Neuronal stem cell (in vitro differentiated cells): ENCODE measurements at regions not wholly inside any gene's neighbourhood (a gene's known extent, or its start where the extent isn't known, plus 50 kb on each side); places are given as distances from the start of the nearest gene placed in this dataset.

ENCODE experiments used
- DNase-seq: peaks from one replicate; pipeline ENCODE4 v3.0.0-alpha.2; 2013; ENCODE audit warnings: low spot score
- H2AFZ ChIP-seq: one replicate; pipeline ENCODE4 v1.6.1; 2013; ENCODE audit warnings: mild to moderate bottlenecking, low read length, inconsistent platforms
- H2AK5ac ChIP-seq: 2 replicates; pipeline ENCODE4 v1.6.1; 2013; ENCODE audit warnings: low read depth, mild to moderate bottlenecking, inconsistent platforms, low read length, moderate library complexity, mixed read lengths
- H2BK120ac ChIP-seq: 2 replicates; pipeline ENCODE4 v1.6.1; 2013; ENCODE audit warnings: low read depth, mild to moderate bottlenecking, inconsistent platforms, low read length, moderate library complexity, mixed read lengths
- H2BK12ac ChIP-seq: one replicate; pipeline ENCODE4 v1.6.1; 2013; ENCODE audit warnings: low read length, inconsistent platforms
- H2BK15ac ChIP-seq: 2 replicates; pipeline ENCODE4 v1.6.1; 2013; ENCODE audit warnings: mild to moderate bottlenecking, low read length, inconsistent platforms, mixed read lengths
- H2BK5ac ChIP-seq: one replicate; pipeline ENCODE4 v1.6.1; 2013; ENCODE audit warnings: inconsistent platforms, mild to moderate bottlenecking, low read length, moderate library complexity
- H3K14ac ChIP-seq: one replicate; pipeline ENCODE4 v1.6.1; 2013; ENCODE audit warnings: low read length, inconsistent platforms
- H3K18ac ChIP-seq: 2 replicates; pipeline ENCODE4 v1.6.1; 2013; ENCODE audit warnings: low read length, inconsistent platforms
- H3K23ac ChIP-seq: 2 replicates; pipeline ENCODE4 v1.6.1; 2013; ENCODE audit warnings: low read depth, mild to moderate bottlenecking, mixed read lengths, low read length, inconsistent platforms; ENCODE audit not compliant: poor library complexity
- H3K27ac ChIP-seq: replicated peaks from 3 replicates; pipeline ENCODE4 v1.5.1; 2013; ENCODE audit warnings: low read length, inconsistent platforms
- H3K27me3 ChIP-seq, 3 experiments: 2 replicates each; pipeline ENCODE4 v1.6.1; 2013; ENCODE audit warnings: low read length in 3 of 3, mild to moderate bottlenecking in 2 of 3, inconsistent platforms in 1 of 3, low read depth in 1 of 3, mixed read lengths in 1 of 3, moderate library complexity in 1 of 3; ENCODE audit not compliant: control insufficient read depth in 3 of 3, insufficient read depth in 3 of 3
- H3K36me3 ChIP-seq, 2 donors: replicated peaks in 1 of 2; 2 replicates each; pipeline ENCODE4 v1.6.1; 2013; ENCODE audit warnings: low read length in 2 of 2; ENCODE audit not compliant: control insufficient read depth in 2 of 2, insufficient read depth in 2 of 2
- H3K4ac ChIP-seq: 2 replicates; pipeline ENCODE4 v1.6.1; 2013; ENCODE audit warnings: inconsistent platforms, mild to moderate bottlenecking, low read length, moderate library complexity
- H3K4me1 ChIP-seq, 2 donors: 1 replicate in 1 of 2; 2 replicates in 1 of 2; pipeline ENCODE4 v1.6.1; 2013; ENCODE audit warnings: low read length in 2 of 2, low read depth in 1 of 2; ENCODE audit not compliant: control insufficient read depth in 2 of 2, insufficient read depth in 1 of 2
- H3K4me2 ChIP-seq: one replicate; pipeline ENCODE4 v1.6.1; 2013; ENCODE audit warnings: mild to moderate bottlenecking, low read length, inconsistent platforms; ENCODE audit not compliant: insufficient read depth, poor library complexity, severe bottlenecking
- H3K4me3 ChIP-seq, 2 donors: 2 replicates each; pipeline ENCODE4 v1.5.1; 2013; ENCODE audit warnings: low read length in 2 of 2, mild to moderate bottlenecking in 2 of 2, inconsistent platforms in 1 of 2, moderate library complexity in 1 of 2
- H3K79me1 ChIP-seq: one replicate; pipeline ENCODE4 v1.6.1; 2013; ENCODE audit warnings: low read depth, mild to moderate bottlenecking, inconsistent platforms, low read length, moderate library complexity
- H3K9ac ChIP-seq: one replicate; pipeline ENCODE4 v1.6.1; 2013; ENCODE audit warnings: mild to moderate bottlenecking, low read depth, low read length, inconsistent platforms; ENCODE audit not compliant: poor library complexity
- H3K9me3 ChIP-seq, 2 donors: replicated peaks in 1 of 2; 2 replicates each; pipeline versions ENCODE3 to v1.6.1; 2013; ENCODE audit warnings: low read length in 2 of 2, mild to moderate bottlenecking in 2 of 2, inconsistent platforms in 1 of 2, low read depth in 1 of 2, mixed read lengths in 1 of 2, moderate library complexity in 1 of 2; ENCODE audit not compliant: control insufficient read depth in 2 of 2, insufficient read depth in 1 of 2
- H4K8ac ChIP-seq: one replicate; pipeline ENCODE4 v1.6.1; 2013; ENCODE audit warnings: low read depth, mild to moderate bottlenecking, inconsistent platforms, low read length, moderate library complexity
- H4K91ac ChIP-seq: one replicate; pipeline ENCODE4 v1.6.1; 2013; ENCODE audit warnings: low read length, low read depth, mild to moderate bottlenecking, inconsistent platforms; ENCODE audit not compliant: poor library complexity
- WGBS, 2 donors: extraction: QIAGEN DNeasy Blood & Tissue Kit; methylation state at CpG; one replicate each; pipeline ENCODE4 v1.1.7; 2013; ENCODE audit warnings: missing lambda C conversion rate in 2 of 2, mixed read lengths in 1 of 2; ENCODE audit not compliant: insufficient read length in 2 of 2, insufficient replicate concordance in 1 of 2; ENCODE audit errors: extremely low coverage in 2 of 2; 5-methylcytosine and 5-hydroxymethylcytosine counted together

GRCh38 chr1:79177844-79178243, 171.3 kb upstream of the ADGRL4 start:
- no peak overlapping the region for H2AFZ ChIP-seq
- H2BK12ac ChIP-seq = no peak overlapping the region
- H2BK5ac ChIP-seq = no peak overlapping the region
- H3K4me2 ChIP-seq = no peak overlapping the region
- no peak overlapping the region for H4K91ac ChIP-seq
- no CpG with 5 or more reads among the region's 1 CpG for WGBS, 2 donors
- no peaks in the 10 kb centered on the region for H3K27me3 ChIP-seq
- H3K4me1 ChIP-seq = no peaks in the 10 kb centered on the region
- DNase-seq = no peak
- no peak overlapping the region for H3K27ac ChIP-seq
- H3K79me1 ChIP-seq = no peaks in the 10 kb centered on the region
- H4K8ac ChIP-seq = no peak overlapping the region
- no peak overlapping the region for H3K23ac ChIP-seq
- no peak overlapping the region for H2AK5ac ChIP-seq
- no peak overlapping the region for H3K9ac ChIP-seq
- H2BK15ac ChIP-seq = no peak overlapping the region
- peaks cover 0 to 4% of the 10 kb centered on the region in 2 donors for H3K9me3 ChIP-seq
- H3K4ac ChIP-seq = no peak overlapping the region
- no peak overlapping the region for H3K14ac ChIP-seq
- no peak overlapping the region for H3K18ac ChIP-seq
- H3K4me3 ChIP-seq = no peak overlapping the region
- H2BK120ac ChIP-seq = no peak overlapping the region
- H3K36me3 ChIP-seq = no peaks in the 10 kb centered on the region

- H3K4ac ChIP-seq = no peak overlapping the region
- H3K4me1 ChIP-seq = no peaks in the 10 kb centered on the region
- no peak overlapping the region for H4K91ac ChIP-seq
- no peak overlapping the region for H3K9ac ChIP-seq
- H3K27ac ChIP-seq = no peak overlapping the region
- H2AK5ac ChIP-seq = no peak overlapping the region
- no peak overlapping the region for H2AFZ ChIP-seq
- H3K36me3 ChIP-seq = no peaks in the 10 kb centered on the region
- no peak overlapping the region for H3K14ac ChIP-seq
- H3K23ac ChIP-seq = no peak overlapping the region
- no peak overlapping the region for H4K8ac ChIP-seq
- no peak overlapping the region for H2BK15ac ChIP-seq
- no peak for DNase-seq
- H3K4me2 ChIP-seq = no peak overlapping the region
- no peak overlapping the region for H3K4me3 ChIP-seq
- H2BK12ac ChIP-seq = no peak overlapping the region
- H2BK5ac ChIP-seq = no peak overlapping the region
- no peak overlapping the region for H2BK120ac ChIP-seq
- no peaks in the 10 kb centered on the region for H3K27me3 ChIP-seq
- peaks cover 0 to 5% of the 10 kb centered on the region in 2 donors for H3K9me3 ChIP-seq
- H3K18ac ChIP-seq = no peak overlapping the region
- H3K79me1 ChIP-seq = no peaks in the 10 kb centered on the region
Observed at GRCh38 chr1:79161077-79161476, 154.5 kb upstream of the ADGRL4 start.

GRCh38 chr1:79155991-79156390, 149.5 kb upstream of the ADGRL4 start:
- H3K27ac ChIP-seq = no peak overlapping the region
- no peak overlapping the region for H3K14ac ChIP-seq
- no peak overlapping the region for H2BK12ac ChIP-seq
- no peaks in the 10 kb centered on the region for H3K27me3 ChIP-seq
- no peak for DNase-seq
- H3K4me1 ChIP-seq = no peaks in the 10 kb centered on the region
- H4K91ac ChIP-seq = no peak overlapping the region
- no peak overlapping the region for H3K9ac ChIP-seq
- WGBS, 2 donors = no CpG with 5 or more reads among the region's 1 CpG
- H3K18ac ChIP-seq = no peak overlapping the region
- no peaks in the 10 kb centered on the region for H3K79me1 ChIP-seq
- no peak overlapping the region for H2AK5ac ChIP-seq
- H3K9me3 ChIP-seq = no peaks in the 10 kb centered on the region
- H3K4me2 ChIP-seq = no peak overlapping the region
- H2BK15ac ChIP-seq = no peak overlapping the region
- H3K36me3 ChIP-seq = no peaks in the 10 kb centered on the region
- no peak overlapping the region for H2BK120ac ChIP-seq
- H2BK5ac ChIP-seq = no peak overlapping the region
- no peak overlapping the region for H2AFZ ChIP-seq
- no peak overlapping the region for H3K4me3 ChIP-seq
- H3K23ac ChIP-seq = no peak overlapping the region
- H4K8ac ChIP-seq = no peak overlapping the region
- no peak overlapping the region for H3K4ac ChIP-seq

GRCh38 chr1:79151006-79151796, 144.7 kb upstream of the ADGRL4 start:
- Histone ChIP-seq H3K4me2 (no peak overlapping the region), H3K9ac (no peak overlapping the region), H3K23ac (no peak overlapping the region), H2BK15ac (no peak overlapping the region), H2BK120ac (no peak overlapping the region), H3K4me1 (no peaks in the 10 kb centered on the region), H3K27me3 (no peaks in the 10 kb centered on the region), H3K36me3 (no peaks in the 10 kb centered on the region), H3K18ac (no peak overlapping the region), H2AFZ (no peak overlapping the region), H4K91ac (no peak overlapping the region), H2AK5ac (no peak overlapping the region), H3K79me1 (no peaks in the 10 kb centered on the region), H3K14ac (no peak overlapping the region), H3K4me3 (no peak overlapping the region), H3K4ac (no peak overlapping the region), H3K9me3 (no peaks in the 10 kb centered on the region), H4K8ac (no peak overlapping the region), H2BK12ac (no peak overlapping the region), H2BK5ac (no peak overlapping the region), H3K27ac (no peak overlapping the region)
- DNase-seq = no peak
- no CpG with 5 or more reads among the region's 6 CpGs for WGBS, 2 donors
